ENCODE measurements at regions not wholly inside any gene's neighbourhood (a gene's known extent, or its start where the extent isn't known, plus 50 kb on each side); places are given as distances from the start of the nearest gene placed in this dataset.

- TF ChIP-seq POLR2A (IDR thresholded peaks at IDR 0.05) (no peak), CTCF (IDR thresholded peaks at IDR 0.05) (no peak)
Measured at GRCh38 chr2:219939647-219940046, 312.2 kb downstream of the SLC4A3 start.
